ENCODE measurements at regions not wholly inside any gene's neighbourhood (a gene's known extent, or its start where the extent isn't known, plus 50 kb on each side); places are given as distances from the start of the nearest gene placed in this dataset.

DNA sequence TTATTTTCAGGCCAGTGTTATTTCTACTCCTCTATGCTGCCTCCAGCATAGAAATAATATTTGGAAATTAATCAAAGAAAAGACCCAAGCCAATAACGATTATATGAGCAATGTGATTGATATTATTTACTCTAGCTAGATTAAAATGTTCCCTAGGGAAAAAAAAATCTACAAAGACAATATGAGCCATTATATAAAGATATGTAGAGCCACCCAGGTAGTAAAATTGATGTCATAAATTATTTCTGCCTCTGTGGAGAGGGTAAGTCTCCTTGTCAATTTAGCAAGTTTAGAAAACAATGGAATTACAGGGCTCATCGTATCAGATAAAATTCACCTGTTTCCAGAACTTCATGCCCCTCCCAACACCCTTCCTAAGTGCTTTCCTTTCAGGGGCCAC lies 202.9 kb downstream of the RDH14 start:
- TF ChIP-seq, protein P1, sequence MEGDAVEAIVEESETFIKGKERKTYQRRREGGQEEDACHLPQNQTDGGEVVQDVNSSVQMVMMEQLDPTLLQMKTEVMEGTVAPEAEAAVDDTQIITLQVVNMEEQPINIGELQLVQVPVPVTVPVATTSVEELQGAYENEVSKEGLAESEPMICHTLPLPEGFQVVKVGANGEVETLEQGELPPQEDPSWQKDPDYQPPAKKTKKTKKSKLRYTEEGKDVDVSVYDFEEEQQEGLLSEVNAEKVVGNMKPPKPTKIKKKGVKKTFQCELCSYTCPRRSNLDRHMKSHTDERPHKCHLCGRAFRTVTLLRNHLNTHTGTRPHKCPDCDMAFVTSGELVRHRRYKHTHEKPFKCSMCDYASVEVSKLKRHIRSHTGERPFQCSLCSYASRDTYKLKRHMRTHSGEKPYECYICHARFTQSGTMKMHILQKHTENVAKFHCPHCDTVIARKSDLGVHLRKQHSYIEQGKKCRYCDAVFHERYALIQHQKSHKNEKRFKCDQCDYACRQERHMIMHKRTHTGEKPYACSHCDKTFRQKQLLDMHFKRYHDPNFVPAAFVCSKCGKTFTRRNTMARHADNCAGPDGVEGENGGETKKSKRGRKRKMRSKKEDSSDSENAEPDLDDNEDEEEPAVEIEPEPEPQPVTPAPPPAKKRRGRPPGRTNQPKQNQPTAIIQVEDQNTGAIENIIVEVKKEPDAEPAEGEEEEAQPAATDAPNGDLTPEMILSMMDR (IDR thresholded peaks at IDR 0.05; ENCODE audit: insufficient read depth, missing control alignments) = no peak
- FAIRE-seq (no peak), DNase-seq (ENCODE audit: insufficient read length, low spot score) (no peak)

DNA sequence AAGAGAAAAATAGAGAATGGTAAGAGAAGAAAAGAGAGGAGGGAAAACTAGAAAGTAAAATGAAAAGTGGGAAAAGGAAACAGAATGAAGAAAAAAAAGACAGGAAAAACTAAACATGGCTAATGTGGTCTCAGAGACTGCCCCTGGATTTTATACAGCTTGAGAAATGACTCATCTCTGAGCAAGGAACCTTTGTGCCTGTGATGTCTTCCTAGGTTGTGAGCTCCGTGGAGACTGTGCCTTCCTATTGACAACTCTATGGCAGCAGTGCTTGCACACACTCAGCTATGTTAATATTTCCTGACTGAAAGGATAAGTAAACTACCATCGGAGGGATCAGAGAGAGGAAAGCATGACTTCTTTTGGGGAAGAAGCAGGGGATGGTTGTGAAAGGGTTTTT lies 203.8 kb downstream of the RDH14 start:
- FAIRE-seq = no peak
- TF ChIP-seq, protein P1 (IDR thresholded peaks at IDR 0.05; ENCODE audit: insufficient read depth, missing control alignments) = no peak
- no peak for DNase-seq (ENCODE audit: insufficient read length, low spot score)

DNA sequence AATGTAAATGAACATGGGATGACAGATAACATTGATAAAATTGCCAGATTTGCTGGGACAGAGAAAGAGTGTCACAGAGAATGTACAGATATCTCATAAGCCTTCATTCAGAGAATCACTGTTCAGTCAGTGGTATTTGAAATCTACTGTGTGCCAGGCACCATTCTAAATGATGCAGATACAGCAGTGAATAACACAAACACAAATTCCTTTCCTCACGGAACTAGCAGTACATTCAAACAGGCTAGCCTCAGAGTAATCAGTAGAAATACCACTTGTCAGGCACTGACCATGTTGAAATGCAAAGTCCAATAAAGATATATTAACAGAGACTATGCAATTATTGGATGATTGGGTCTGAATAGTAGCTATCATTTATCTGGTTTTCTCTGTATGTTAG lies 211.0 kb downstream of the RDH14 start:
- TF ChIP-seq, protein P1 (IDR thresholded peaks at IDR 0.05; ENCODE audit: insufficient read depth, missing control alignments) = no peak
- DNase-seq (ENCODE audit: insufficient read length, low spot score) = no peak
- no peak for FAIRE-seq

DNA sequence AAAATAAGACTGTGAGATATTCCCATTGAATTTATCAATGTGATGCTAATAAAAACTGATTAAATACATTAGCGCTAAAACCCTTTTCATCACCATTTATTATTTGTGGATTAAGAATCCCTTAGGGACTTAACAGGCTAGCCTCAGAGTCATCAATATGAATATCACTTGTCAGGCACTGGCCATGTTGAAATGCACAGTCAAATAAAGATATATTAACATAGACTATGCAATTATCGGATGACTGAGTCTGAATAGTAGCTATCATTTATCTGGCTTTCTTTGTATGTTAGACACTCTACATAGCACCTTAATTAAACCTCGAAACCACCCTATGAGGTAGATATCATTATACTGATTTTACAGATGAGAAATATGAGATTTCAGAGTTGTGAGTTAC lies 213.6 kb downstream of the RDH14 start:
- TF ChIP-seq, protein P1 (IDR thresholded peaks at IDR 0.05; ENCODE audit: insufficient read depth, missing control alignments) = no peak
- DNase-seq (ENCODE audit: insufficient read length, low spot score) = no peak
- FAIRE-seq = no peak

DNA sequence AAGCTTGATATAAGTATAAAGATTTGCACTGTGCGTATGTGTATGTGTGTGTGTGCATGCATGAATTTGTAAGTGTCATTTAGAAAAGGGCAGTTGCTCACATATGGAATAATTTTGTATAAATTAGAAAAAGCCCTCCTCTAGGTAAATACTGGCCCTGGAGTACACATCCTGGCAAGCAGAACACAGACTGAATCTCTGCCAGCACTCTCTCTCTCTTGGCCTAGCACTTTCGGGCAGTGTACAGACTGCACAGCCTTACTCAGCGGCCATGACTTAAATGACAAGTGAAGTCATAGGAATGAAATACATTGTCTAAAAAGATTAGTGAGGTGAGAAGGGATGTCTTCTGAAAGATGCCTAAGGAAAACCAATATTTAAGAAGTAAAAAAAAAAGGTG lies 214.1 kb downstream of the RDH14 start:
- FAIRE-seq (no peak), DNase-seq (ENCODE audit: insufficient read length, low spot score) (no peak)
- TF ChIP-seq, protein P1 (IDR thresholded peaks at IDR 0.05; ENCODE audit: insufficient read depth, missing control alignments) = no peak

DNA sequence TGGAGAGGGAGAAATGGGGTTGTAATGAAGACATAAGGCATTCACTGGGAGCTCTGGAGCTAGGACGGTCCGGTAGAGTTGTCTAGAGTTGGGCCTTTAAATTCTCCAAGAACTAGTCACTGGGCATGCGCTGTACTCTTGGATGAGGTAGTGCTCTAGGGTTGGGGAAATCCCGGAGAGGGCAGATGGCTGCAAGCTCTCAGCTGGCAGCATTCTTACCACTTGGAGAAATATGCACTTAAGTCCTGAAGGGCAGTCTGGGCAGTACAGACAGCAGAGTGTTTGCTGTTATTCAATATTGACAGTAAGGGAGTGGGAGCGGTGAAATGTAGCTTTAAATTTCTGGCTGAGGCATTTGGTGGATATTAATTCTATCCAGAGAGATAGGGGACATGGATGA lies 214.6 kb downstream of the RDH14 start:
- TF ChIP-seq, protein P1 (IDR thresholded peaks at IDR 0.05; ENCODE audit: insufficient read depth, missing control alignments) = no peak
- DNase-seq (ENCODE audit: insufficient read length, low spot score) = no peak
- no peak for FAIRE-seq

DNA sequence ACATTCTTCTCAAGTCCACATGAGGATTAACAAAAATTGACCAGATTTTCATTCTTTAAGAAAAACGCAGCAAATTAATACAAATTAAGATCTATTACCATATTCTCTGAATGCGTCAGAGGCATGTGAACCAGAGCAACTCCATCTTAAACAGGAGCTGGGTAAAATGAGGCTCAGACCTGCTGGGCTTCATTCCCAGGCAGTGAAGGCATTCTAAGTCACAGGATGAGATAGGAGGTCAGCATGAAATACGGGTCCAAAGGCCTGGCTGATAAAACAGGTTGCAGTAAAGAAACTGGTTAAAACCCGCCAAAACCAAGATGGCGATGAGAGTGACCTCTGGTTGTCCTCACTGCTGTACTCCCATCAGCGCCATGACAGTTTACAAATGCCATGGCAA lies 217.6 kb downstream of the RDH14 start:
- DNase-seq (ENCODE audit: insufficient read length, low spot score) = no peak
- TF ChIP-seq, protein P1 (IDR thresholded peaks at IDR 0.05; ENCODE audit: insufficient read depth, missing control alignments) = no peak
- FAIRE-seq = no peak

All from D721Med (cell line).